Fibroblast of the aortic adventitia (primary cell): ENCODE measurements at regions not wholly inside any gene's neighbourhood (a gene's known extent, or its start where the extent isn't known, plus 50 kb on each side); places are given as distances from the start of the nearest gene placed in this dataset.

Source experiments
- DNase-seq: peaks from one replicate; pipeline ENCODE4 v3.0.0-alpha.2; 2010; ENCODE audit warnings: low read depth
- H3K4me3 ChIP-seq: 2 replicates; pipeline ENCODE4 v1.5.1; 2011; ENCODE audit warnings: low read depth, mild to moderate bottlenecking, control low read depth, low read length, moderate library complexity
- CTCF ChIP-seq: IDR thresholded peaks from 2 replicates; pipeline ENCODE4 v1.5.1; 2011; ENCODE audit warnings: mild to moderate bottlenecking, low read length, control low read depth, inconsistent platforms; ENCODE audit not compliant: insufficient read depth

DNA sequence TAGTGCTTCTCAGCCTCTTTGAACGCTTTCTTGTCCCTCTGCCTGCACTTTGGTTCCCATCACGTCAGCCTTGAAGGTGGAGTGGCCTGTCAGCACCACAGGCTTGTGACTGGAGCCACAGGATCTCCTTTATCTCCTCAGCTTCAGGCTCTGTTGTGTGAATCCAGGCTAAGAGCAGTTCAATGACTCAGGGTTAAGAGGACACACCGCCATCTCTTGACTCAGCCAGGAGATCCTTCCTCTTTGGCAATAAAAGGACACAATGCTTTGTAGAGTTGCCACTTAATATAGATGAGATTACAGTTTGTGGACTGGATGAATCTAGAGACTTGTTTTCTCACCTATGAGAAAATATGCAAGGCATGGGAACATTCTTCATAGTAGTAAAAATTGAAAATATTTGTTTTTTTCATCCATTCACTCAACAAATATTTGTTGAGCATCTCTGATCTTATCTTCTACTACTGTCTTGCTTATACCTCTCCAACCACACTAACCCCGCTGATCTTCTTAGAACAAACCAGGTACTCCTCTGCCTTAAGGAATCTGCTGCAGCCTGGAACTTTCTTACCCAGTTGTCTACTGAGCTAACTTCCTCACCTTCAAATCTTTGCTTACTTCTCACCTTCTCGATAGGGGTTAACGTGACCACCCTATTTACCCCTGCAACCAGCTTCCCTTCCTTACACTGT, 62.3 kb downstream of the UCHL1 start:
- H3K4me3 ChIP-seq = no peak overlapping the region
- DNase-seq = no peak
- TF ChIP-seq CTCF = no peak

GRCh38 chr4:41319553-41319952, 62.8 kb downstream of the UCHL1 start:
- H3K4me3 ChIP-seq = no peak overlapping the region
- no peak for DNase-seq
- TF ChIP-seq CTCF = no peak

GRCh38 chr4:41320278-41320677, 63.5 kb downstream of the UCHL1 start:
- TF ChIP-seq CTCF = no peak
- no peak overlapping the region for H3K4me3 ChIP-seq
- no peak for DNase-seq

DNA sequence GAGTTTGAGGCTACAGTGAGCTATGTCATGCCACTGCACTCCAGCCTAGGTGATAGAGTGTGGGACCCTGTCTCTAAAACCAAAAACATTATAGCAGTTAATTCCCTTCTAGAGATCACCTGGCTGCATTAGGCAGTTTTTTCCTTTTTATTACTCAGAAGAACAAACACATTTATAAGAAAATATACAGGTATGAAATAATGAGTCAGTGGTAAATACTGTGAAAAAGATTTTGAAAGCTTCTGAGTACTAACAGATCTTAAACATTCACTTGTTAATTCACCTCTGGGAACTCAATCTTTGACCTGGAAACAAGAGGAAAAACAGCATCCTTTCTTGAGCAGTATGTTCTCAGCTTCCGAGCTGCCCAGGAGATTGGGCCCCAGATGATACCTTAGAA, 64.1 kb downstream of the UCHL1 start:
- DNase-seq = no peak
- H3K4me3 ChIP-seq = no peak overlapping the region
- no peak for TF ChIP-seq CTCF

GRCh38 chr4:41321216-41321945, 64.7 kb downstream of the UCHL1 start:
- no peak for DNase-seq
- no peak for TF ChIP-seq CTCF
- no peak overlapping the region for H3K4me3 ChIP-seq

DNA sequence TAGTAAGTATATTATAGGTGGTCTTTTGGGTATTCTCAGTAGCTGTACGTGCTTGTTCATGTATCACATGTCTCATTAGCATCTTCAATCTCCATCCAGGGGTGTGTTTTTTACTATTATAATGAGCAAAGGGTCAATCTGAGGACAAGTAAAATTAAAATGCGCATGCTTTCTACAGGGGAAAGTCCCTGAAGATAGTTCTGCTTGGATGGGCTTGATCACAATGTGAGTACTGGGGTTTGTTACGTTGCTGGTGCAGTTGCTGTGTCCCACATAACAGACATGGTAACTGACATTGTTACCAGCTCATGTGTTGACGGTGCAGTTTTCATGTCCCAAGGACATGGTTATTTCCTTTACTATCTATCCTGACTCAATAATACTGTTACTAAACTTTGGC, 65.9 kb downstream of the UCHL1 start:
- no peak for TF ChIP-seq CTCF

More for the DNA sequence above, 65.9 kb downstream of the UCHL1 start:
- DNase-seq = no peak
- H3K4me3 ChIP-seq = no peak overlapping the region
